Right lobe of liver (tissue), 6 donors: ENCODE measurements at regions not wholly inside any gene's neighbourhood (a gene's known extent, or its start where the extent isn't known, plus 50 kb on each side); places are given as distances from the start of the nearest gene placed in this dataset.

ENCODE experiments used
- ATAC-seq, 4 donors: fragments of 200-7000 bp; cut with Tn5 transposase; one replicate each; pipeline ENCODE4 v1.9.1; 2020; ENCODE audit warnings: mild to moderate bottlenecking in 4 of 4, moderate library complexity in 4 of 4
- DNase-seq, 3 donors: peaks; one replicate each; pipeline ENCODE4 v3.0.0-alpha.2; 2020
- H3K27ac ChIP-seq, 3 donors: fragments of 200-600 bp; one replicate each; pipeline ENCODE4 v1.8.0; 2022
- H3K27me3 ChIP-seq, 2 donors: fragments of 200-600 bp; one replicate each; pipeline ENCODE4 v1.8.0; 2022
- H3K36me3 ChIP-seq, 4 donors: fragments of 200-600 bp; sonication (generic) in 1 of 4; one replicate each; pipeline versions ENCODE4 v1.5.1 to v1.8.0; 2017 to 2022; ENCODE audit warnings: control low read depth in 1 of 4
- H3K4me1 ChIP-seq, 4 donors: fragments of 200-600 bp; sonication (generic) in 1 of 4; one replicate each; pipeline versions ENCODE4 v1.5.1 to v1.8.0; 2017 to 2022; ENCODE audit warnings: control low read depth in 1 of 4
- H3K4me3 ChIP-seq, 3 donors: fragments of 200-600 bp; one replicate each; pipeline ENCODE4 v1.8.0; 2022
- H3K9me3 ChIP-seq, 4 donors: fragments of 200-600 bp; sonication (generic) in 1 of 4; one replicate each; pipeline versions ENCODE4 v1.5.1 to v1.8.0; 2017 to 2022; ENCODE audit warnings: control low read depth in 1 of 4
- CTCF ChIP-seq, 4 donors: fragments of 200-600 bp in 3 of 4; fragments of 450-650 bp in 1 of 4; IDR thresholded peaks; one replicate each; pipeline versions ENCODE4 v1.5.1 to v1.8.0; 2016 to 2022; ENCODE audit warnings: antibody characterized with exemption in 4 of 4, mild to moderate bottlenecking in 2 of 4
- POLR2A ChIP-seq: fragments of 450-650 bp; IDR thresholded peaks from one replicate; pipeline ENCODE4 v1.6.1; 2017; ENCODE audit warnings: antibody characterized with exemption, mild to moderate bottlenecking
- WGBS: methylation state at CpG from one replicate; pipeline ENCODE4 v1.1.6; 2018; ENCODE audit warnings: low coverage, low lambda C conversion rate; ENCODE audit not compliant: insufficient coverage; ENCODE audit errors: missing lambda C conversion rate; 5-methylcytosine and 5-hydroxymethylcytosine counted together
- intact Hi-C, 2 donors: fragments of 100-400 bp; cut with DNase I; formaldehyde crosslinking; loops; one replicate each; pipeline versions ENCODE4 v1.11.2 to v1.14.1; 2022
- donor health status: DM: no; HTN: yes; CAD: no.
- donor health status: DM: no; HTN: no; CAD: no.
- donor health status: DM: no; HTN: no; CAD: no.
- donor health status: DM: no; HTN: yes; CAD: no.
- donor health status: DM: no; HTN: yes; CAD: no.

- Histone ChIP-seq H3K27me3 (no peaks in the 10 kb centered on the region), H3K4me3 (peak overlapping the region in 2 of 3 donors; percentile 15 to 38), H3K27ac (no peak overlapping the region), H3K9me3 (peaks cover 0 to 9% (median 3%) of the 10 kb centered on the region in 4 donors), H3K36me3 (no peaks in the 10 kb centered on the region), H3K4me1 (peaks cover 0 to 9% (median 0%) of the 10 kb centered on the region in 4 donors)
- peak in 2 of 3 donors; percentile 59 to 67 for DNase-seq
- peak; percentile 91 to 98 (median 96) for ATAC-seq
- 4% methylated on average over 28 of the region's 28 CpGs for WGBS
- intact Hi-C loops: loop anchor here (5.0 to 10.0 kb wide), 2 partner anchors 152 to 164 kb away; no protein-coding TSS in a partner anchor
- TF ChIP-seq CTCF (IDR thresholded peaks at IDR 0.05) (peak; percentile 77 to 94 (median 79)), POLR2A (no peak)
Measured at GRCh38 chr7:155190688-155191087, 107.0 kb upstream of the INSIG1 start.

- TF ChIP-seq CTCF (IDR thresholded peaks at IDR 0.05) (no peak), POLR2A (no peak)
- intact Hi-C loops: loop anchor here (5.0 to 10.0 kb wide), 2 partner anchors 151 to 164 kb away; no protein-coding TSS in a partner anchor
- peak; percentile 6 to 39 (median 26) for ATAC-seq
- no peaks in the 10 kb centered on the region for H3K36me3 ChIP-seq
- no peaks in the 10 kb centered on the region for H3K27me3 ChIP-seq
- no peak overlapping the region for H3K27ac ChIP-seq
- peak overlapping the region in 2 of 3 donors; percentile 15 to 38 for H3K4me3 ChIP-seq
- 30% methylated on average over 2 of the region's 14 CpGs for WGBS
- peaks cover 0 to 5% (median 1%) of the 10 kb centered on the region in 4 donors for H3K9me3 ChIP-seq
- peak in 1 of 3 donors; percentile 49 for DNase-seq
- peaks cover 0 to 9% (median 0%) of the 10 kb centered on the region in 4 donors for H3K4me1 ChIP-seq
Measured at GRCh38 chr7:155191137-155191536, 106.5 kb upstream of the INSIG1 start.

GRCh38 chr7:155191901-155192478 lies 105.7 kb upstream of the INSIG1 start:
- Histone ChIP-seq H3K36me3 (no peaks in the 10 kb centered on the region), H3K27ac (no peak overlapping the region), H3K27me3 (no peaks in the 10 kb centered on the region), H3K4me3 (no peak overlapping the region), H3K4me1 (peaks cover 0 to 9% (median 0%) of the 10 kb centered on the region in 4 donors), H3K9me3 (no peaks in the 10 kb centered on the region)
- intact Hi-C loops: loop anchor here (5.0 to 10.0 kb wide), 2 partner anchors 150 to 163 kb away; no protein-coding TSS in a partner anchor
- TF ChIP-seq CTCF (IDR thresholded peaks at IDR 0.05): no peak
- no peak for TF ChIP-seq POLR2A
- no peak for DNase-seq
- ATAC-seq: no peak
- 31% methylated on average over 4 of the region's 4 CpGs for WGBS

- Histone ChIP-seq H3K4me3 (no peak overlapping the region), H3K27ac (no peak overlapping the region), H3K36me3 (no peaks in the 10 kb centered on the region), H3K4me1 (peaks cover 0 to 9% (median 0%) of the 10 kb centered on the region in 4 donors), H3K27me3 (no peaks in the 10 kb centered on the region), H3K9me3 (no peaks in the 10 kb centered on the region)
- ATAC-seq (no peak), DNase-seq (peak in 1 of 3 donors; percentile 16)
- WGBS: 68% methylated on average over 5 of the region's 11 CpGs
- no peak for TF ChIP-seq CTCF (IDR thresholded peaks at IDR 0.05)
- no peak for TF ChIP-seq POLR2A
- intact Hi-C loops: loop anchor here (5.0 to 10.0 kb wide), 2 partner anchors 149 to 162 kb away; no protein-coding TSS in a partner anchor
Measured at GRCh38 chr7:155192961-155193640, 104.6 kb upstream of the INSIG1 start.
